ENCODE measurements at regions not wholly inside any gene's neighbourhood (a gene's known extent, or its start where the extent isn't known, plus 50 kb on each side); places are given as distances from the start of the nearest gene placed in this dataset.

DNA sequence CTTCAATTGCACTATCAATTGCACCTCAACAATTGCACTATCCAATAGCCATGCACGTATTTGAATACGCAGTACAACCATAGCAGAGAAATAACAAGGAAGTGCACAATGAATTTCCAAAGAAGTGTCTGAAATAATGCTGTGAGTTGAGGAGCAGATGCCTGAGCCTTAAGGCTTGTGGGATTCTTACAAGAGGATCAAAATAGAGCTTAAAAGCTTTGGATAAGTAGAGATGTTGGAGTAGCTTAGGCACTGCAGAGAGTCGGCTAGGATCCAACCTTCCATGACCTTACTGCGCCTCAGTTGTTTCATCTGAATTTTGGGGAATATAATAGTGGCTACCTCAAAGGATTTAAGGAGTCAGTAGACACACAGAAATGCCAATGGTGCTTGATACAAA lies 196.1 kb upstream of the FLRT2 start:
- TF ChIP-seq, protein P1, sequence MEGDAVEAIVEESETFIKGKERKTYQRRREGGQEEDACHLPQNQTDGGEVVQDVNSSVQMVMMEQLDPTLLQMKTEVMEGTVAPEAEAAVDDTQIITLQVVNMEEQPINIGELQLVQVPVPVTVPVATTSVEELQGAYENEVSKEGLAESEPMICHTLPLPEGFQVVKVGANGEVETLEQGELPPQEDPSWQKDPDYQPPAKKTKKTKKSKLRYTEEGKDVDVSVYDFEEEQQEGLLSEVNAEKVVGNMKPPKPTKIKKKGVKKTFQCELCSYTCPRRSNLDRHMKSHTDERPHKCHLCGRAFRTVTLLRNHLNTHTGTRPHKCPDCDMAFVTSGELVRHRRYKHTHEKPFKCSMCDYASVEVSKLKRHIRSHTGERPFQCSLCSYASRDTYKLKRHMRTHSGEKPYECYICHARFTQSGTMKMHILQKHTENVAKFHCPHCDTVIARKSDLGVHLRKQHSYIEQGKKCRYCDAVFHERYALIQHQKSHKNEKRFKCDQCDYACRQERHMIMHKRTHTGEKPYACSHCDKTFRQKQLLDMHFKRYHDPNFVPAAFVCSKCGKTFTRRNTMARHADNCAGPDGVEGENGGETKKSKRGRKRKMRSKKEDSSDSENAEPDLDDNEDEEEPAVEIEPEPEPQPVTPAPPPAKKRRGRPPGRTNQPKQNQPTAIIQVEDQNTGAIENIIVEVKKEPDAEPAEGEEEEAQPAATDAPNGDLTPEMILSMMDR (IDR thresholded peaks at IDR 0.05; ENCODE audit: low read depth, low read length): no peak
- no peak for TF ChIP-seq POLR2A (IDR thresholded peaks at IDR 0.05; ENCODE audit: extremely low read depth, insufficient read length)
- TF ChIP-seq, protein P2, sequence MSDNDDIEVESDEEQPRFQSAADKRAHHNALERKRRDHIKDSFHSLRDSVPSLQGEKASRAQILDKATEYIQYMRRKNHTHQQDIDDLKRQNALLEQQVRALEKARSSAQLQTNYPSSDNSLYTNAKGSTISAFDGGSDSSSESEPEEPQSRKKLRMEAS (IDR thresholded peaks at IDR 0.05; ENCODE audit: low read depth, low read length): no peak

Data from NB4 (cell line).